HEK293 (cell line): ENCODE measurements at regions not wholly inside any gene's neighbourhood (a gene's known extent, or its start where the extent isn't known, plus 50 kb on each side); places are given as distances from the start of the nearest gene placed in this dataset.

Experiments
- ATF2 ChIP-seq: fragments of 450-650 bp; formaldehyde crosslinking; IDR thresholded peaks from 2 replicates; pipeline ENCODE4 v1.5.1; 2016; ENCODE audit warnings: missing biosample characterization, missing genetic modification characterization, low read depth
- TCF7L2 ChIP-seq: IDR thresholded peaks from 2 replicates; pipeline ENCODE4 v1.6.1; 2011; ENCODE audit warnings: low read depth, mild to moderate bottlenecking, inconsistent platforms, low read length, moderate library complexity, borderline replicate concordance
- ZNF354C ChIP-seq: fragments of 450-650 bp; formaldehyde crosslinking; IDR thresholded peaks from 2 replicates; pipeline ENCODE4 v1.5.1; 2016; ENCODE audit warnings: missing biosample characterization, missing genetic modification characterization, low read depth, borderline replicate concordance
- ZNF76 ChIP-seq: fragments of 450-650 bp; formaldehyde crosslinking; IDR thresholded peaks from 2 replicates; pipeline ENCODE4; 2016; ENCODE audit warnings: low read depth, missing biosample characterization, missing genetic modification characterization, borderline replicate concordance
- TF ChIP-seq, protein P1 (sequence below): fragments of 450-650 bp; formaldehyde crosslinking; IDR thresholded peaks from 2 replicates; pipeline ENCODE4 v1.5.1; 2016; ENCODE audit warnings: missing biosample characterization, missing genetic modification characterization

DNA sequence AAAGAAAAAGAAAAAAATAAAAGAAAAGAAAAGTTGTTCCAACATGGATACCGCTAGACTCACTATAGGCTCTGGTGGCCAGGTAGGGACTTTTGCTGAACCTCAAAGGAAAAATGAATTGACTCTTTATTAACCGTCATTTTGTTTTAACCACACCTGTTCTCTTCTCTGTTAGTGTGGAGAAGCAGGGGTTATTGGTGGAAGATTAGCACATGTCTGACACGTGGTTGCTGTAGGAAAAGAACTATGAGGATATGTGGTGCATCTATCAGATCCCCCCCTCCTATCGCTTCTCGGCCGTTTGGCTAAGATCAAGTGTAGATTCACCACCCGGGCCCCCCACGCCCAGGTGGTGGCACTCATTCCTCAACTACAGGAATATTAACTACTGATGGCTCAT, 212.4 kb upstream of the ZNF184 start:
- no peak for TF ChIP-seq ZNF76 (tag by site-specific recombination)
- no peak for TF ChIP-seq TCF7L2
- TF ChIP-seq ZNF354C (tag by site-specific recombination) = no peak
- TF ChIP-seq, protein P1, sequence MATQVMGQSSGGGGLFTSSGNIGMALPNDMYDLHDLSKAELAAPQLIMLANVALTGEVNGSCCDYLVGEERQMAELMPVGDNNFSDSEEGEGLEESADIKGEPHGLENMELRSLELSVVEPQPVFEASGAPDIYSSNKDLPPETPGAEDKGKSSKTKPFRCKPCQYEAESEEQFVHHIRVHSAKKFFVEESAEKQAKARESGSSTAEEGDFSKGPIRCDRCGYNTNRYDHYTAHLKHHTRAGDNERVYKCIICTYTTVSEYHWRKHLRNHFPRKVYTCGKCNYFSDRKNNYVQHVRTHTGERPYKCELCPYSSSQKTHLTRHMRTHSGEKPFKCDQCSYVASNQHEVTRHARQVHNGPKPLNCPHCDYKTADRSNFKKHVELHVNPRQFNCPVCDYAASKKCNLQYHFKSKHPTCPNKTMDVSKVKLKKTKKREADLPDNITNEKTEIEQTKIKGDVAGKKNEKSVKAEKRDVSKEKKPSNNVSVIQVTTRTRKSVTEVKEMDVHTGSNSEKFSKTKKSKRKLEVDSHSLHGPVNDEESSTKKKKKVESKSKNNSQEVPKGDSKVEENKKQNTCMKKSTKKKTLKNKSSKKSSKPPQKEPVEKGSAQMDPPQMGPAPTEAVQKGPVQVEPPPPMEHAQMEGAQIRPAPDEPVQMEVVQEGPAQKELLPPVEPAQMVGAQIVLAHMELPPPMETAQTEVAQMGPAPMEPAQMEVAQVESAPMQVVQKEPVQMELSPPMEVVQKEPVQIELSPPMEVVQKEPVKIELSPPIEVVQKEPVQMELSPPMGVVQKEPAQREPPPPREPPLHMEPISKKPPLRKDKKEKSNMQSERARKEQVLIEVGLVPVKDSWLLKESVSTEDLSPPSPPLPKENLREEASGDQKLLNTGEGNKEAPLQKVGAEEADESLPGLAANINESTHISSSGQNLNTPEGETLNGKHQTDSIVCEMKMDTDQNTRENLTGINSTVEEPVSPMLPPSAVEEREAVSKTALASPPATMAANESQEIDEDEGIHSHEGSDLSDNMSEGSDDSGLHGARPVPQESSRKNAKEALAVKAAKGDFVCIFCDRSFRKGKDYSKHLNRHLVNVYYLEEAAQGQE (tag by site-specific recombination) = no peak
- TF ChIP-seq ATF2 = no peak
